HepG2 (cell line): ENCODE measurements at regions not wholly inside any gene's neighbourhood (a gene's known extent, or its start where the extent isn't known, plus 50 kb on each side); places are given as distances from the start of the nearest gene placed in this dataset.

ENCODE experiments used
- FOXO4 ChIP-seq: sonication (generic); formaldehyde crosslinking; conservative IDR thresholded peaks from 2 replicates; pipeline ENCODE4 v1.8.1; 2023; ENCODE audit warnings: missing genetic modification reagents
- HNRNPUL1 ChIP-seq: fragments of 200-400 bp; formaldehyde crosslinking; IDR thresholded peaks from 2 replicates; pipeline ENCODE4 v1.6.1; 2017; ENCODE audit warnings: low read depth, mild to moderate bottlenecking, low read length, moderate library complexity
- KLF11 ChIP-seq: IDR thresholded peaks from 2 replicates; pipeline ENCODE4 v1.6.1; 2016; ENCODE audit warnings: missing compliant biosample characterization
- NFYB ChIP-seq: sonication (generic); formaldehyde crosslinking; IDR thresholded peaks from 2 replicates; pipeline ENCODE4 v1.4.0; 2020; ENCODE audit warnings: missing genetic modification reagents
- ZBTB7A ChIP-seq: sonication (generic); formaldehyde crosslinking; IDR thresholded peaks from 2 replicates; pipeline ENCODE4 v1.8.0; 2022; ENCODE audit warnings: mild to moderate bottlenecking, missing genetic modification reagents
- ZKSCAN5 ChIP-seq: sonication (generic); formaldehyde crosslinking; IDR thresholded peaks from 2 replicates; pipeline ENCODE4 v1.5.1; 2020; ENCODE audit warnings: mild to moderate bottlenecking, missing genetic modification reagents
- ZNF607 ChIP-seq: sonication (generic); formaldehyde crosslinking; IDR thresholded peaks from 2 replicates; pipeline ENCODE4 v1.5.1; 2020; ENCODE audit warnings: missing genetic modification reagents, mild to moderate bottlenecking, borderline replicate concordance
- TF ChIP-seq, protein P1 (sequence below): sonication (generic); formaldehyde crosslinking; IDR thresholded peaks from 2 replicates; pipeline ENCODE4 v1.4.0; 2020; ENCODE audit warnings: mild to moderate bottlenecking, missing genetic modification reagents
- TF ChIP-seq, protein P2 (sequence below): sonication (generic); formaldehyde crosslinking; IDR thresholded peaks from 2 replicates; pipeline ENCODE4 v1.4.0; 2020; ENCODE audit warnings: missing genetic modification reagents
- TF ChIP-seq, protein P3 (sequence below): sonication (generic); formaldehyde crosslinking; IDR thresholded peaks from 2 replicates; pipeline ENCODE4; 2020; ENCODE audit warnings: missing genetic modification reagents, mild to moderate bottlenecking, borderline replicate concordance

DNA sequence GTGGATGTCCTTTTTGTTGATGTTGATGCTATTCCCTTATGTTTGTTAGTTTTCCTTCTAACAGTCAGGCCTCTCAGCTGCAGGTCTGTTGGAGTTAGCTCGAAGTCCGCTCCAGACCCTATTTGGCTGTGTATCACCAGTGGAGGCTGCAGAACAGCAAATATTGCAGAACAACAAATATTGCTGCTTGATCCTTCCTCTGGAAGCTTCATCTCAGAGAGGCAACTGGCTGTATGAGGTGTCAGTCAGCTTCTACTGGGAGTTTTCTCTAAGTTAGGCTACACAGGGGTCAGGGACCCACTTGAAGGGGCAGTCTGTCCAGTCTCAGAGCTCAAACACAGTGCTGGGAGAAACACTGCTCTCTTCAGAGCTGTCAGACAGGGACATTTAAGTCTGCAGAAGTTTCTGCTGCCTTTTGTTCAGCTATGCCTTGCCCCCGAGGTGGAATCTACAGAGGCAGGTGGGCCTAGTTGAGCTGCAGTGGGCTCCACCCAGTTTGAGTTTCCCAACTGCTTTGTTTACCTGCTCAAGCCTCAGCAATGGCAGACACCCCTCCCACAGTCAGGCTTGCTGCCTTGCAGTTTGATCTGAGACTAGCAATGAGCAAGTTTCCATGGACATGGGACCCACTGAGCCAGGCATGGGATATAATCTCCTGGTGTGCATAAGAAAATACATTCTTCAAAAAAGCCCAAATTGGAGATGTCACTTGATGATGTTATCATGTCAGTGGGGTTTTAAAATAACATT is 99.5 kb downstream of the KDM5D start (continued):
- TF ChIP-seq, protein P1, sequence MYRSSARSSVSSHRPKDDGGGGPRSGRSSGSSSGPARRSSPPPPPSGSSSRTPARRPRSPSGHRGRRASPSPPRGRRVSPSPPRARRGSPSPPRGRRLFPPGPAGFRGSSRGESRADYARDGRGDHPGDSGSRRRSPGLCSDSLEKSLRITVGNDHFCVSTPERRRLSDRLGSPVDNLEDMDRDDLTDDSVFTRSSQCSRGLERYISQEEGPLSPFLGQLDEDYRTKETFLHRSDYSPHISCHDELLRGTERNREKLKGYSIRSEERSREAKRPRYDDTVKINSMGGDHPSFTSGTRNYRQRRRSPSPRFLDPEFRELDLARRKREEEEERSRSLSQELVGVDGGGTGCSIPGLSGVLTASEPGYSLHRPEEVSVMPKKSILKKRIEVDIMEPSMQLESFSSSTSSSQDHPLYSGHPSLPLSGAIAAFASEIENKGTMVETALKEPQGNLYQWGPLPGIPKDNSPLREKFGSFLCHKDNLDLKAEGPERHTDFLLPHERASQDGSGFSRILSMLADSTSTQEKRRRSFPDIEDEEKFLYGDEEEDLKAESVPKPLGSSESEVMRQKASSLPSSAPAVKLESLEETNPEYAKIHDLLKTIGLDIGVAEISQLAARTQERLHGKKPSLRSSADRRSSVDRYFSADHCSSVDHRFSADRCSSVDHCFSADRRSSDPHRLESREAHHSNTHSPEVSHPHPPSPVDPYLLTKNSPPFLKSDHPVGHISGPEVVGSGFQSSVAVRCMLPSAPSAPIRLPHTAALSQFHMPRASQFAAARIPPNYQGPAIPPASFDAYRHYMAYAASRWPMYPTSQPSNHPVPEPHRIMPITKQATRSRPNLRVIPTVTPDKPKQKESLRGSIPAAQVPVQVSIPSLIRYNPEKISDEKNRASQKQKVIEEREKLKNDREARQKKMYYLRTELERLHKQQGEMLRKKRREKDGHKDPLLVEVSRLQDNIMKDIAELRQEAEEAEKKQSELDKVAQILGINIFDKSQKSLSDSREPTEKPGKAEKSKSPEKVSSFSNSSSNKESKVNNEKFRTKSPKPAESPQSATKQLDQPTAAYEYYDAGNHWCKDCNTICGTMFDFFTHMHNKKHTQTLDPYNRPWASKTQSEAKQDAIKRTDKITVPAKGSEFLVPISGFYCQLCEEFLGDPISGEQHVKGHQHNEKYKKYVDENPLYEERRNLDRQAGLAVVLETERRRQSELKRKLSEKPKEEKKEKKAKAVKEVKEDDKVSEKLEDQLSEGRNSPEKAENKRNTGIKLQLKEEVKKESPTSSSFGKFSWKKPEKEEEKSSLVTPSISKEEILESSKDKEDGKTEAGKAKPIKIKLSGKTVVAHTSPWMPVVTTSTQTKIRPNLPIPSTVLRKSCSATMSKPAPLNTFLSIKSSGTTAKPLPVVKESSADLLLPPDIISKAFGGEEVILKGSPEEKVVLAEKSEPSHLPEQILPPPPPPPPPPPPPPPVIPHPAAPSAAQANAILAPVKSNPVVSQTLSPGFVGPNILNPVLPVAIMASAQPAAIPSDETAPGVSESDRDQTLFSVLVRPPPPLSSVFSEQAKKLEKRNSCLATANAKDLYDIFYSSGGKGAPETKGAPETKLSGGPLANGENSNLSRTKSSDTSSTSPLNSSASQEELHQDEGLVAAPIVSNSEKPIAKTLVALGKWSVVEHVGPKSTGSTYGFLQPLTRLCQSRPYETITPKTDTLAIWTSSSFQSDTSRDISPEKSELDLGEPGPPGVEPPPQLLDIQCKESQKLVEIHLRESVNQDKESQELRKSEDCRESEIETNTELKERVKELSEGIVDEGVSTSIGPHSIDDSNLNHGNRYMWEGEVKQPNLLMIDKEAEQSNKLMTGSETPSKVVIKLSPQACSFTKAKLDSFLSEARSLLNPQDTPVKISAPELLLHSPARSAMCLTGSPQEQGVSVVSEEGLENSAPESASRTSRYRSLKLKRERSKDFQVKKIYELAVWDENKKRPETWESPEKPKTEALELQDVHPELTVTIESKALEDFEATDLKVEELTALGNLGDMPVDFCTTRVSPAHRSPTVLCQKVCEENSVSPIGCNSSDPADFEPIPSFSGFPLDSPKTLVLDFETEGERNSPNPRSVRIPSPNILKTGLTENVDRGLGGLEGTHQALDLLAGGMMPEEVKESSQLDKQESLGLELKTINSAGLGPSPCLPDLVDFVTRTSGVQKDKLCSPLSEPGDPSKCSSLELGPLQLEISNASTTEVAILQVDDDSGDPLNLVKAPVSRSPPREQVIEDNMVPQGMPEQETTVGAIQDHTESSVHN (CRISPR knock-in tag): no peak
- TF ChIP-seq HNRNPUL1: no peak
- TF ChIP-seq FOXO4 (CRISPR knock-in tag): no peak
- TF ChIP-seq ZBTB7A (CRISPR knock-in tag): no peak
- no peak for TF ChIP-seq KLF11 (CRISPR knock-in tag)
- peak; percentile 62 for TF ChIP-seq NFYB (CRISPR knock-in tag)
- TF ChIP-seq ZKSCAN5: no peak
- no peak for TF ChIP-seq ZNF607 (CRISPR knock-in tag)
- TF ChIP-seq, protein P2, sequence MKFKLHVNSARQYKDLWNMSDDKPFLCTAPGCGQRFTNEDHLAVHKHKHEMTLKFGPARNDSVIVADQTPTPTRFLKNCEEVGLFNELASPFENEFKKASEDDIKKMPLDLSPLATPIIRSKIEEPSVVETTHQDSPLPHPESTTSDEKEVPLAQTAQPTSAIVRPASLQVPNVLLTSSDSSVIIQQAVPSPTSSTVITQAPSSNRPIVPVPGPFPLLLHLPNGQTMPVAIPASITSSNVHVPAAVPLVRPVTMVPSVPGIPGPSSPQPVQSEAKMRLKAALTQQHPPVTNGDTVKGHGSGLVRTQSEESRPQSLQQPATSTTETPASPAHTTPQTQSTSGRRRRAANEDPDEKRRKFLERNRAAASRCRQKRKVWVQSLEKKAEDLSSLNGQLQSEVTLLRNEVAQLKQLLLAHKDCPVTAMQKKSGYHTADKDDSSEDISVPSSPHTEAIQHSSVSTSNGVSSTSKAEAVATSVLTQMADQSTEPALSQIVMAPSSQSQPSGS: no peak
- TF ChIP-seq, protein P3, sequence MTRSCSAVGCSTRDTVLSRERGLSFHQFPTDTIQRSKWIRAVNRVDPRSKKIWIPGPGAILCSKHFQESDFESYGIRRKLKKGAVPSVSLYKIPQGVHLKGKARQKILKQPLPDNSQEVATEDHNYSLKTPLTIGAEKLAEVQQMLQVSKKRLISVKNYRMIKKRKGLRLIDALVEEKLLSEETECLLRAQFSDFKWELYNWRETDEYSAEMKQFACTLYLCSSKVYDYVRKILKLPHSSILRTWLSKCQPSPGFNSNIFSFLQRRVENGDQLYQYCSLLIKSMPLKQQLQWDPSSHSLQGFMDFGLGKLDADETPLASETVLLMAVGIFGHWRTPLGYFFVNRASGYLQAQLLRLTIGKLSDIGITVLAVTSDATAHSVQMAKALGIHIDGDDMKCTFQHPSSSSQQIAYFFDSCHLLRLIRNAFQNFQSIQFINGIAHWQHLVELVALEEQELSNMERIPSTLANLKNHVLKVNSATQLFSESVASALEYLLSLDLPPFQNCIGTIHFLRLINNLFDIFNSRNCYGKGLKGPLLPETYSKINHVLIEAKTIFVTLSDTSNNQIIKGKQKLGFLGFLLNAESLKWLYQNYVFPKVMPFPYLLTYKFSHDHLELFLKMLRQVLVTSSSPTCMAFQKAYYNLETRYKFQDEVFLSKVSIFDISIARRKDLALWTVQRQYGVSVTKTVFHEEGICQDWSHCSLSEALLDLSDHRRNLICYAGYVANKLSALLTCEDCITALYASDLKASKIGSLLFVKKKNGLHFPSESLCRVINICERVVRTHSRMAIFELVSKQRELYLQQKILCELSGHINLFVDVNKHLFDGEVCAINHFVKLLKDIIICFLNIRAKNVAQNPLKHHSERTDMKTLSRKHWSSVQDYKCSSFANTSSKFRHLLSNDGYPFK (CRISPR knock-in tag): no peak
